ENCODE measurements at regions not wholly inside any gene's neighbourhood (a gene's known extent, or its start where the extent isn't known, plus 50 kb on each side); places are given as distances from the start of the nearest gene placed in this dataset.

DNA sequence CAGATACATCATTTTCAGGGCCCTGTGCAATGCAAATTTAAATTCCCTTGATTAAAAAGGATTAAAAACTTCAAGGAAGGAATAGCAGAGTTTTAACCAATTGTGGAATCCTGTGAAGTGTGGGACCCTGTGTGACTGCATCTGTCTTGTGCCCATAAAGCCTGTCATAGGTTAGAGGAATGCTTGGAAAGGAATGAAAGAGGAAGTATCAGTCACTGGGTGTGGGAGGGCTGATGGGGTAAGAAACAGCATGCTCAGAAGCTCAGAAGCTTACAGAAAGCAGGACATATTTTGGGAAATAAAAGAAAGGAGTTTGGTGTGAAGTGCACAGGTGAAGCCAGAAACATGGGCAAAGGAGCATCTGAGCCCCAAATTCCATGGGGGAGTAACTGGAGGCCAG, 150.8 kb upstream of the ETV3 start:
- TF ChIP-seq, protein P1, sequence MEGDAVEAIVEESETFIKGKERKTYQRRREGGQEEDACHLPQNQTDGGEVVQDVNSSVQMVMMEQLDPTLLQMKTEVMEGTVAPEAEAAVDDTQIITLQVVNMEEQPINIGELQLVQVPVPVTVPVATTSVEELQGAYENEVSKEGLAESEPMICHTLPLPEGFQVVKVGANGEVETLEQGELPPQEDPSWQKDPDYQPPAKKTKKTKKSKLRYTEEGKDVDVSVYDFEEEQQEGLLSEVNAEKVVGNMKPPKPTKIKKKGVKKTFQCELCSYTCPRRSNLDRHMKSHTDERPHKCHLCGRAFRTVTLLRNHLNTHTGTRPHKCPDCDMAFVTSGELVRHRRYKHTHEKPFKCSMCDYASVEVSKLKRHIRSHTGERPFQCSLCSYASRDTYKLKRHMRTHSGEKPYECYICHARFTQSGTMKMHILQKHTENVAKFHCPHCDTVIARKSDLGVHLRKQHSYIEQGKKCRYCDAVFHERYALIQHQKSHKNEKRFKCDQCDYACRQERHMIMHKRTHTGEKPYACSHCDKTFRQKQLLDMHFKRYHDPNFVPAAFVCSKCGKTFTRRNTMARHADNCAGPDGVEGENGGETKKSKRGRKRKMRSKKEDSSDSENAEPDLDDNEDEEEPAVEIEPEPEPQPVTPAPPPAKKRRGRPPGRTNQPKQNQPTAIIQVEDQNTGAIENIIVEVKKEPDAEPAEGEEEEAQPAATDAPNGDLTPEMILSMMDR (IDR thresholded peaks at IDR 0.05) = no peak
- no peak for TF ChIP-seq POLR2A (IDR thresholded peaks at IDR 0.05)
- no peak for TF ChIP-seq EP300 (IDR thresholded peaks at IDR 0.05)

All from tibial nerve (tissue), 4 donors.